SK-N-MC (cell line): ENCODE measurements at regions not wholly inside any gene's neighbourhood (a gene's known extent, or its start where the extent isn't known, plus 50 kb on each side); places are given as distances from the start of the nearest gene placed in this dataset.

Experiments
- EZH2 ChIP-seq: fragments of 200-600 bp; sonication (generic); IDR thresholded peaks from one replicate; pipeline ENCODE4 v1.6.1; 2017; ENCODE audit warnings: antibody characterized with exemption
- FOXP2 ChIP-seq: optimal IDR thresholded peaks from 2 replicates; pipeline ENCODE3; 2011; ENCODE audit warnings: mild to moderate bottlenecking, moderate library complexity; ENCODE audit not compliant: insufficient read depth; ENCODE audit errors: extremely low read length, control extremely low read depth
- POLR2AphosphoS5 ChIP-seq: IDR thresholded peaks from 2 replicates; pipeline ENCODE4 v1.6.1; 2012; ENCODE audit warnings: mild to moderate bottlenecking, low read depth, low read length, borderline replicate concordance

GRCh38 chr13:59458908-59459579 lies 704.7 kb downstream of the DIAPH3 start:
- TF ChIP-seq POLR2AphosphoS5 (no peak), EZH2 (no peak), FOXP2 (no peak)
